HG03354 (cell line): ENCODE measurements at regions not wholly inside any gene's neighbourhood (a gene's known extent, or its start where the extent isn't known, plus 50 kb on each side); places are given as distances from the start of the nearest gene placed in this dataset.

Experiments used
- ATAC-seq: cut with Tn5 transposase; IDR thresholded peaks from one replicate; pipeline ENCODE4 v1.9.1; 2021; ENCODE audit warnings: mild to moderate bottlenecking; ENCODE audit not compliant: unreplicated experiment, poor library complexity, severe bottlenecking

DNA sequence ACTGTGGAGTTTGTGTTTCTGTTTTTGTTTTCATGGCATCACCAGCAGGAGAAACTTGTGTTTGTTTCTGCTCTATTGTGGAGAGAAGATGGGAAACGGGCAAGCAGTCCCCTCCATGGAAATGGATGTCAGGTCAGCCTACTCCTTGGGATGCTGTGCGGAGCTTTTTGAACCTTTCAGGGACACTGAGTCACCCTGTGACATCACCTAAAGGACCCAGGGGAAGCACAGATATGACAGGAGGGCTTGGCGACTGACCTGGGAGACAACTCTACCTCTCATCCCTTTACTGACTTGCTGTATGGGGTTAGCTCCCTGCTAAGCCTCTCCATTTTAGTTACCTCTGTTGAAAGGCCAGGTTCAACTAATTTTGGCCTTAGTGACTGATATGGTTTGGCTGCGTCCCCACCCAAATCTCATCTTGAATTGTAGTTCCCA is 706.9 kb upstream of the TMEM132C start:
- no peak for ATAC-seq

DNA sequence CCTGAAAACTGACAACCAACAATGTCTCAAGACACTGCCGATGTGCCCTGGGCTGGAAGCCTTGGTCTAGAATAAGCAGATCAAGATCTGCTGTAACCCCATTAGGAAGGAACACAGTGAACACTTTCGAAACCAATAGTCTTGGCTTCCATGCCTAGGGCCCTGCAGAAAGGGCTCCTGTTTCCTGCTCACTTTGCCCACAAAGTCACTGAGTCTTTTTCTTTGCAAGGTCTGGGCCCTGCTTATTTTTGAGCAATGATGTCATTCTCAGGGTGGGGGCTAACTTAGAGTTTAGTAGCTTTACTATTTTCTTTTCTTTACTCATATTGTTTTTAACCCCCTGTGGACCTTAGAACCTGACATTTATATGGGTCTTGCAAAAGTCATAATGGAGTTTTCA is 704.2 kb upstream of the TMEM132C start:
- ATAC-seq: no peak

DNA sequence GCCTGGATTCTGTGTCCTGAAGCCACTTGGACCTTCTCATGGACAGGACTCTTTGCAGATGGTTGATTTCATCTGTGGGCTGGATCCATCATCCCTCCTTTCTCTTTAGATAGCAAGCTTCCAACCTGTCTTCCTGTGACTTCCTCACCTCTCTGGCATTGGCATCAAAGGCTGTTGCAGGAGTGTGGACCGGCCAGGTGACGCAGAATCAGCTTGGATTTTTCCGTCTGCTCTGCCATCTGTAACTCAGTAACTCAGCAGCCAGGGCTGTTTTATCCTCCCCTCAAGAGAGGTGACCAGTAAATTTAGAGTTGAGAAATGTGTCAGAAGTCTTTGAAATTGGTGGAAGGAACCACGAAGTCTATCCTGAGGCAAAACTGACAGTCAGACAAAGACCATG is 701.7 kb upstream of the TMEM132C start:
- no peak for ATAC-seq

DNA sequence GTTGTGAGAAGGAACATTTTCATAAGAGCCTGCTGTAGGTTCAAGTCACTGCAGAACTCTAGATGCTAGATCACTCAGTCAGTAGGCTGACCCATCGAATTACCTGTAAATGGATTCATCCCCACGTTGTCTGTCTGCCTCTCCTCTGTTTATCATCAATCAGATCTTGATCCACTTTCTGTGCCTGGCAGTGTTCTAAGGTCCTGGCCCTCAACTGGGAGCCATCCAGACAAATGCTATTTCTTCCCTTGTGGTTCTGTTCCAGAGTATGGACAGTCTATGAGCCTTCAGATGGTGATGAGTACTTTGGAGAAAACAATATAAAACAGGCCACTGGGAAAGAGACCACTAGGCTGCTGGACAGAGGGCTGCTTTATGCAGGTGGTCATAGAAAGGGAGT is 699.4 kb upstream of the TMEM132C start:
- ATAC-seq: no peak

DNA sequence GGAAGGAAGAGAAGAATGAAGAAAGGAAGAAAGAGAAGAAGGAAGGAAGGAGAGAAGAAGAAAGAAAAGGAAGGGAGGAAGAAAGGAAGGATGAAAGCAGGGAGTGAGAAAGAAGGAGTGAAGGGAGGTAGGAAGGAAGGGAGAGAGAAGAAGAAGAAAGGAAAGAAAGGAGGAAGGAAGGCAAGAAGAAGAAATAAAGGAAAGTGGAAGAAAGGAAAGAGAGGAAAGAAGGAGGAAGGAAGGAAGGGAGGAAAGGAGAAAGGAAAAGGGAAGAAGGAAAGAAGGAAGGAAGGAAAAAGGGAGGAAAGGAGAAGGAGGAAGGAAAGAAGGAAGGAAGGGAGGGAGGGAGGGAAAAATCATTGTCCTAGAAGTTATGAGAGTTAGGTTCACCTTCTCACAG is 696.6 kb upstream of the TMEM132C start:
- ATAC-seq: no peak

DNA sequence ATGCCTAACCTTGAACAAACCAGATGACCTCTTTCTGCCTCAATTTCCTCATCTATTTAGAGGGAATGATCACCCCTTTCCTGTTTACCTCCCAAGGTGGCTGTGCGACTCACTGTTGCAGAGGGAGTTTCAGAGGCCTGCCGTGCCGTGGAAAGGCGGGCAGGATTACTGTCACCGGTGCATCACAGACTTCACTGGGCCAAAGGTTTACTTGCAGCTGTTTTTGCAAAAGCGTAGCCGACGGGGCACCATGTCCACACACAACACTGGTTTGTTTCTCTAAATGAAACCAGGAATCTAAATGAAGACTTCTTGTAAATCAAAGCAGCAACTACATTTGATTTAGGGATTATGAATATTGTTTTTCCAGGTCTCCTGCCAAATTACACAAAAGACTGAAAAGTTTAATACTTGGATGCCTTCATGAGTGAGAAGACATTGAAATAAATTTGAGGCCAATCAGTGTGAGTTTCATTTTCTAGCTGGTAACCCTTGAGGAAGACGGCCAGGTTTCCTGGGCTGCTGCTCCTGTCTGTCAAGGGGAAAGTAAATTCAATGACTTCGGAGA is 696.1 kb upstream of the TMEM132C start:
- ATAC-seq: no peak

DNA sequence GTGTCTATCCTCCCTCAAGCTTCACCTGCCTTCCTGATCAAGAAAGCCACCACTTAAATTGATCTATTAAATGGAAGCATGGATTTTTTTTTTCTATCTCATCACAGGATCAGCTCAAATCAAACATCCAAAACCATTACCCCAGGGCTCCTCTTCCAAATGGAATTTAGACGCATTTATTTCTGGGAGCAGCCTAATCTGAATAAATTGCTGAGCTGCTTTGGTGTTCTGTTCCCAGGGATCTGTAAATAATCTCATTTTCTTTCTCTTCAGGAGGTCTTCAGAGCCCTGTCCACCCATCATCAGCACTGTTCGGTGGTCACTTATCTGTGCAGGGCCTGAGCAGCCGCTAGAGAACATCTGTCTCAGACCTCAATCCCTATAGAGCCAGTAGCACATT is 695.4 kb upstream of the TMEM132C start:
- ATAC-seq: no peak

DNA sequence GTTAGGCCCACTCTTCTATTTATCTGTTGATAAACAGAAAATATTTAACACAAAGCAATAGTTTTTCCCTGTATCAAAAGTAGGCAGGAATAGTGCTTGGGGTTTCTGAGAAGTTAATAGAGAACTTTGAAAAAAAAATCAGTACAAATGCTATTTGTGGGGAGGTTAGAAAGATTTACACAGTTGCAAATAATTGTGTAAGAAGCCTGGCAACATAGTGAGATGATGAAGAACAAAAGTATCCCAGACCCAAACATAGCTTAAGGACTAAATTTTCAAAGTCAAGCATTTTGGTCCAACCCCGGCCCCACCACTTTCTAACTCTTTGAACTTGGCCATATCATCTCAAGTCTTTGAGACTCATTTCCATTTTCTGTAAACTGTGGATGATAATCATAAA is 687.5 kb upstream of the TMEM132C start:
- ATAC-seq: no peak

DNA sequence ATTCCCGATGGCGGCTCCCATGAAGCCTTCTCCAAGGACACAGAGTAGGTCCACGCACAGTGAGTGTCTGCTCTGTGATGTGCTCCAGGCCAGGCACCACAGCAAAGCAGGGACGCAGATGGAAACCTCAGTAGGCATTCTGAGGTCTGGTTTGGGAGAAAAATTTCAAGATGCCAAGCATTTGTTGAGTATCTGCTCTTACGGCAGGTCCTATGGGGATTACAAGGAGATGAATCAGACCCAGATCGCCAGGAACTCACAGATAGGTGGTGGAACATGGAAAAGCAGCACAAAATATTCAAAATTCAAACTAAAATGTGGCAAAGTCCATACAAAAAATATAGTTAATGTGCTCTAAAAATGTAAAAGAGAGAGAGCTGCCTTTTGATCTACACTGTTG is 684.9 kb upstream of the TMEM132C start:
- ATAC-seq: no peak

DNA sequence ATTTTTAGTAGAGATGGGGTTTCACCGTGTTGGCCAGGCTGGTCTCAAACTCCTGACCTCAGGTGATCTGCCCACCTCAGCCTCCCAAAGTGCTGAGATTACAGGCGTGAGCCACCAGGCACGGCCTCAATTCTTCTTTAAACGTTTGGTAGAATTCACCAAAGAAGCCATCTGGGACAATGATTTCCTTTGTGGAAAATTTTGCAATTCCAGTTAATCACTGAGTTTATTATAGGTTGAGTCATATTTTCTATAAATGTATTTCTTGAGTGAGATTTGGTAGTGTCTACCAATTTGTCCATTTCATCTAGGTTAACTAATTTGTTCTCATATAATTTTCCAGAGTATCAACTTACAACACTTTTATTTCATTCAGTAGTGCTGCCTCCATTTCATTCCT is 683.9 kb upstream of the TMEM132C start:
- ATAC-seq: no peak

DNA sequence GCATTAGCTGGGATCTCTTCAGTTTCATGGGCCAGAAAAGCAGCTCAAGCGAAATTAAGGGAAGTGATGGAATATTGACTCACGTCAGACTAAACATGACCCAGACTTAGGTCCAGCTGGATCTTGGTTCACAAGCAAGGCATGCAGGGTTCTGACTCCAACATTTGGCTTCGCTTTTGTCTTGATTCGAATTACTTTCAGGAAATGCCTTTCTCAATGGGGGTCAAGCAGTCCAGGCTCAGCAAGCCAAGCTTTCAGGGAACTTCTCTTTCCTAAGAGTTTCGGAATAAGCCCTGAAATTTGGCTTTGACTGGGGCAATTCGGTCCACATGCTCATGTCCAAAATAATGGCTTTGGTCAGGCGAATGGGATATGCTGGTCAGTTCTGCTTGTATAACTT is 678.7 kb upstream of the TMEM132C start:
- no peak for ATAC-seq

DNA sequence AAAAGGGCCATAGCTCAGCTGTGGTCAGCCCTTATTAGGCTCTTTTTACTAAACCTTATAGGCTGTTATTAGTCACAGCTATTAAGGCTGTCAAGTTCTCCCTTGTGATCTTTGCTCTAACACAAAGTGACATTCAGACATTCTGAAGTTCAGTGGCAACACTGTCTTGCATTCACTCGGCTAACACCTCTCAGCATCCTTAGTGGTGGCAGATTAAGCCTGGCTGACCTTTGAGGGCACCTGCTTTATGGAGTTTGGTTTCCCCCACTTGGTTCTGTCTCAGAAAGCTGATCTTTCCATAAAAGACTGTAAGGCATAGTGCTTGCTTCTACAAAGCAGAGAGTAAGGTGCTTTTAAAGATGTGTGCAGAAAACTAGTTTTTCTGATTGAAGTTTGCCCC is 677.4 kb upstream of the TMEM132C start:
- ATAC-seq: no peak

DNA sequence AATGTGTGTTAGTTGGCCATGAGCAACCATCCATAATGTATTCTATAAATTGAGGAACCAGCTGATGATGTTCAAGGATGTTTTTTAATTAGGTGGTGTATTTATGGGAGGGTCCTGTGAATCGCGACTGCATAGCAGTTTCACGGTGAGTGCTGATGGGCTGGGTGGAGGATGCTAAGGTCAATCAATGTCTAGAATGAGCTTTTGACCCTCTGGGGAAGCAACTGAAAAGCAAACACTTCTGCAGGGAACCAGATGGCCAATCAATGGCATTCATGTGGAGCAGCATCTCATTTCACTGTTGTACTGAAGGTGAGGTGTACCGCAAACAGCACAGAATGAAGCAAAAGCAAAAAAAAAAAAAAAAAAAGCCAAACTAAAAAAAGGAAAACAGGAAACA is 676.1 kb upstream of the TMEM132C start:
- ATAC-seq: no peak

DNA sequence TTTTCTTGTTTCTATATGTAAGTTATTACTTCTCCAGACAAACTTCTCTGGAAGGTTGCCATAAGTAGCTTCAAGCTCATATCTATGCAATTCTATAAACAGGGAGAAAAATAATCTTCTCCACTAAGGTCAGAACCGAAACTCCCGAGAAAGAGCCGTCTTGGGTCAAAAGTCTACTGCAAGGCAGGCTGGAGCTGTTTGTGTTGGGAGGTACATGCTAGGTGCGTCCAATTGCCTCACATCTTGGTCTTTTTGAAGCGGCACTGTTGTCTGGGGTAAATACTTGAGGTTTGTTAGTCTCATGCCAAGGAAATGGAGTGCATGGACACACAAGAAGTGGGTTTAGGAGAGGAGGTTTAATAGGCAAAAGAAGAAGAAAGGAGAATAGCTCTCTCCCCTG is 674.7 kb upstream of the TMEM132C start:
- ATAC-seq: no peak

DNA sequence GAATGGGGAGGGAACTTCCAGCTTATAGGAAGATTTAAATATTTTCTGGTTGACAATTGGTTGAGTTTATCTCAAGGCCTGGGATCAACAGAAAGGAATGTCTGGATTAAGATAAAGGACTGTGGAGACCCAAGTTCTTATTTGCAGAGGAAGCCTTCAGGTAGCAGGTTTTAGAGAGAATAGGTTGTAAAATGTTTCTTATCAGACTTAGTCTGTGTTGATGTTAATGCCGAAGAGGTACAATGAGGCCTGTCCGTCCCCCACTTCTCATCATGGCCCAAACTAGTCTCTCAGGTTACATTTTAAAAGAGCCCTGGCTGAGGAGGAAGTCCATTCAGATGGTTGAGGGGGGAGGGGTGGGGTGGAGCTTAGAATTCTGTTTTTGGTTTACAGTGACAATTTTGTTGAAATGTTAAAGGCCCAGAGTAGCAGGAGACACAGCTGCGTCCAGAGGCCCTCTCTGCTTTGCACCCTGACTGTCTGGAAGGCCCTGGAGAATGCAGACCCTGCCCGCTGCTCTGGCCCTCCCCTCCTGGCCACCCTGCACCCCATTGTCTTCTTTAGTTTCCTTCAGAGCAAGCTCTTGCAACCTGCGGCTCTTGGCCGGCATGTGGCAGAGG is 672.5 kb upstream of the TMEM132C start:
- no peak for ATAC-seq

DNA sequence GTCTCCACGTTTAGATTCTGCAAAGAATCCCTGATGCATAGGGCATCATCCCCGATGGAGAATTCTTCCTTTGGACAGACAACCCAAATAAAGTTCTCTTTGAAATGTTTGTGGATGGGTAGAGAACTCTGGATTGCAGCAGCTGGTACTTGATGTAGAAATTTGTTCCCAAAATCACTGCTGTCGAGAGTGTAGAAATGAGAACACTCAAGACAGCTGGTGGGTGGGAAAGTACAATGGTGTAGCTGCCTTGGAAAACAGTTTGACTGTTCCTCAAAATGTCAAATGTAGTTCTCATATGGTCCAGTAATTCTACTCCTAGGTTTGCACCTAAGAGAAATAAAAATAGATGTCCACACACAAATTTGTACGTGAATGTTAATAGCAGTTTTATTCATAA is 671.5 kb upstream of the TMEM132C start:
- no peak for ATAC-seq

DNA sequence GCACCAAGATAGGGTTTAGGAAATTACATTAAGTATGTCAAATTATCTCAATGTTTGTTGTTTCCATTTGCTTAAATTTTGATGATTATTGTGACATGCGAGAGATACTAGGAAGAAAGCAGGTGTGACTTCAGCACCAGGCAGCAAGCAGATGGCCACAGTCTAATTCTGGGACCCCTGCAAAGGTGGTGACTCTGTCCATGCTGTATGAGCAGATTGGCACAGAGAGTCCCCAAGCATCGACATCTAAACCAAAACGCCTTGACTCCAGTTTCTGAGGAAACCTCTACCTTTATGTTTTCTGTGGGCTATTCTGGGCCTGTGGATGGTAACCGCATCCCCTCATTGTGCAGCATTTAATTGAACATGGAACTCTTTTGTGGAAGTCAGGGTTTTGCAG is 670.1 kb upstream of the TMEM132C start:
- ATAC-seq: no peak

DNA sequence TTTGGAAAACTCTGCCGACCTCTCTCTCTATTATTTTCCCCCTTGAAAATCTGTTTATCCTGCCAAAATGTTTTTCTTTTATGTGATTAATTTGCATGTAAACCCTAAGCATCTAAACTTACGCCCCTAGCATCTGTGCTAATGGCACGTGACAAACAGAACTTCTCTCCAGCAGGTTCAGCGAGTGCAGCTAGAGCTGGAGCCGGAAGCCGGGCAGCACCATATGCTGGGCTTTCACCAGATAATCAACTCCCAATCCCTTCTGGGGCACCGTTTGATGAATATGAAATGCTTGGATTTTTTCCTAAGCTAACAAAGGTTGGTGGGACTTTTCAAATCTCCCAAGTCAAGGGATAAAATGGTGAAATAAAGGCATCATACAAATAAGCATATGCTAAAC is 667.5 kb upstream of the TMEM132C start:
- ATAC-seq: no peak

DNA sequence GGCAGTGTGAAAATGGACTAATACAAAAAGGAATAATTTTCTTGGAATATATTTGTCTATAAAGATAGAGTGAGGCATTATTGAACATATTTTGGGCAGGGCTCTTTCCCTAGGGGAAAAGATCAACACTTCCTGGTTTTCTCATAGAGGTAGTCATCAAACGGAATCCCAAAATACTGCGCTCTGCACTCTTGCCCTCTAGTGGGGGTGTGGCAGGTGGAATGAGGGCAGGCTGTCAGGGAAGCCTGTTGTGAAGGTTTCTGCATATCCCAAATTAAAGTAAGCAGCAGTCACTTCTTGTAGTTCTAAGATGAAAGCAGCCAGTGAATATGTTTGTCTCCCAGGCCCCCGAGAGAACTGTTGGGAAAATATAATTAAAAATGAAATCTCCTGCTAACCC is 666.8 kb upstream of the TMEM132C start:
- no peak for ATAC-seq

DNA sequence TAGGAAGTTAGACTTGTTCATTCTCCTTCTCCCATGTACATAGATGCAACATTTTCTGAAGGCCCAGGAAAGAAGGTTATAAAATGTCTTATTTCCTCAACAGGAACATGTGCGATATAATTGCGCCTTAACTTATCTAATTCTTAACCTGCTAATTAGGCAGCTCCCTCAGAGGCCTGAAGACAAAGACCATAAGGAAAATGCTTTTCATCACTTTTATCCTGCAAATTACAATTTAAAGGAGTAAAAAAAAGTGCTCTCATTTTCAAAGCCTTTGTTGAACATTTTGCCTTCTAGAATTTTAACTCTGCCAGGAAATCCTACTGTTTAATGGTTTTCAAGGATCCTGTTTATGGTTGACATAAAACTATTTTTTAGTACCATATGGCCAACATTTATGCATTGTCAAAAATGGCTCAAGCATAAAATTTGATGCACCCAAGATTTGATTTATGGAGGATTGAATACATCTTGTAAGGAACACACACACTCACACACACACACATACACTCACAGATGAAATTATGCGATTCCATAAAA is 660.4 kb upstream of the TMEM132C start:
- no peak for ATAC-seq

DNA sequence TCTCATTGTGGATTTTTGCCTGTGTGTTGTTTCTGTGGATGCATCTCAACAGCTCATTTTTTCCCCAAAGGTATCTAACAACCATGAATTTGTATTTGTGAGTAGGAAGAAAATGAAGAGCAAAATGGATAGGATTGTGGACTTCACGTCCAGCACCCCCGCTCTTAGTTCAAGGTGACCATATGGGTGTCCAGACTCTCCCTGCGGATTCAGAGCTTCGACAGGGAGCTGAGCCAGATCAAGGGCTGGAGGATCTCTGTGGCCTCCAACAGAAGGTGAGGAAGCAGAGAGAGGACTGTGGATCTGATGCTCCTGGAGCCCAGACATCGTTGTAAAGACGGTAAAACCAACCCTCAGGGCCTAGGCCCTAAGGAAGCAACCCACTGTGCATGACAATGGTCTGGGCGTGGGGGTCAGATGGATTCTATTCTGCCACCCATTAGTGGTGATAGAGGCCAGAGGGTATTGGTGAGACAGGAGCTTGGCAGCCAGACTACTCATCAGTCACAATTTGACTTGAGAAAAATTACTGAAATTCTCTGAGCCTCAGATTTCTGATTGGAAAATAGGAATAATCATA is 659.7 kb upstream of the TMEM132C start:
- ATAC-seq: no peak
